Activated naive CD4-positive, alpha-beta T cell treated with anti-CD3 and anti-CD28 coated beads, Interleukin-2, amount 50 U/mL, for 72 hours (primary cell): ENCODE measurements at regions not wholly inside any gene's neighbourhood (a gene's known extent, or its start where the extent isn't known, plus 50 kb on each side); places are given as distances from the start of the nearest gene placed in this dataset.
"Not testable (repeated sequence)": the region's sequence is repeated elsewhere in the genome, so short reads cannot be mapped to it uniquely, and the experiment has no call there.

ENCODE experiments used
- ATAC-seq, 2 donors: fragments of 150-1000 bp; cut with Tn5 transposase; 2 replicates each; pipeline ENCODE4 v1.10.0; 2021; ENCODE audit warnings: mild to moderate bottlenecking in 2 of 2, moderate library complexity in 2 of 2
- DNase-seq, 2 donors: peaks; one replicate each; pipeline ENCODE4 v3.0.0; 2021 to 2022; ENCODE audit warnings: low spot score in 2 of 2
- H3K27ac Mint-ChIP-seq, 2 donors: one replicate each; pipeline ENCODE4 v1.8.0; 2022; ENCODE audit warnings: mild to moderate bottlenecking in 2 of 2, mixed read lengths in 2 of 2
- H3K36me3 Mint-ChIP-seq, 2 donors: one replicate each; pipeline ENCODE4 v1.8.0; 2022; ENCODE audit warnings: mixed read lengths in 2 of 2
- H3K9me3 Mint-ChIP-seq, 2 donors: one replicate each; pipeline ENCODE4 v1.8.0; 2022; ENCODE audit warnings: mixed read lengths in 2 of 2

DNA sequence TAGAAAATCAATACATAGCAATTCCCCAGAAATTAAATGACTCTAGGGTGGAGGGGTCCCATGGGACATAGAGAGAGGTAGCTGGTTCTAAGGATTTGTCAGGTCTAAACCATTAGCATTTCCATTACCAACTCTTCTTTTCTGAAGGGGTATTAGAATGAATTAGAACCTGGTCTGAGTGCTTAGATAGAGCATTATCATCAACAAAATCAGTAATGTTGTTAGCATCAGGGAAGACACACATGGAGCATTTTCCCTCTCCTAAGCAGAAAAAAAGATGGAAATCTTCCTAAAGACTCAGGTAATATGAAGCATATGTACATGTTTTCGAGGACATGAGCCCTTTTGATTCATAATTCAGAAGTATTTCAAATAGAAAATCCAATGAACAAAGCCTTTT, 984.4 kb upstream of the NCAM2 start:
- H3K36me3 Mint-ChIP-seq, result no peaks in the 10 kb centered on the region
- DNase-seq (no peak), ATAC-seq (no peak)
- H3K27ac Mint-ChIP-seq, result no peak overlapping the region
- H3K9me3 Mint-ChIP-seq, result peaks cover 13 to 17% of the 10 kb centered on the region in 2 donors

- ATAC-seq, result no peak
- Mint-ChIP-seq H3K36me3 (peaks cover 0 to 5% of the 10 kb centered on the region in 2 donors), H3K9me3 (peaks cover 14 to 16% of the 10 kb centered on the region in 2 donors), H3K27ac (no peak overlapping the region)
- DNase-seq, result no peak
These were observed 981.7 kb upstream of the NCAM2 start for GRCh38 chr21:20016435-20017005.

GRCh38 chr21:20020026-20020425, 978.2 kb upstream of the NCAM2 start:
- H3K27ac Mint-ChIP-seq, result no peak overlapping the region

DNA sequence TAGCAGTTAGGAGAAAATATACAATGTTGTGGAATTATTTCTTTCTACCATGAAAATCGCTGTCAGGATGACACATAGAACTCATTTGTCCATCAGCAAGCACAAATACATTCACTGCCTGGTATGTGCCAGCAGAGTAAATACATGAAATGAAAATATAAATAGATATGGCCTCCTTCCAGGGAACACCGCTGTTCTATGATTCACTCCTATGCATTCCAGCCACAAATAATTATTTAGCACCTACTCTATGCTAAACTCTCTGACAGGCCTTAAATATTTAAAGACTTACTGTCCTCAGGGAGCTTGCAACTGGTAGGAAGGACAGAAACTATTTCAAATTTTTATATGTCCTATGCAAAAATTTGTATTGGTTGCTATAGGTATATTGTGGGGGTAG, 975.0 kb upstream of the NCAM2 start:
- Mint-ChIP-seq H3K27ac (no peak overlapping the region), H3K36me3 (peaks cover 0 to 5% of the 10 kb centered on the region in 2 donors), H3K9me3 (peaks cover 13 to 14% of the 10 kb centered on the region in 2 donors)
- DNase-seq, result no peak
- no peak for ATAC-seq

More at GRCh38 chr21:20020026-20020425, 978.2 kb upstream of the NCAM2 start:
- DNase-seq, result no peak
- Mint-ChIP-seq H3K36me3 (peaks cover 0 to 5% of the 10 kb centered on the region in 2 donors), H3K9me3 (peaks cover 12 to 16% of the 10 kb centered on the region in 2 donors)
- no peak for ATAC-seq

DNA sequence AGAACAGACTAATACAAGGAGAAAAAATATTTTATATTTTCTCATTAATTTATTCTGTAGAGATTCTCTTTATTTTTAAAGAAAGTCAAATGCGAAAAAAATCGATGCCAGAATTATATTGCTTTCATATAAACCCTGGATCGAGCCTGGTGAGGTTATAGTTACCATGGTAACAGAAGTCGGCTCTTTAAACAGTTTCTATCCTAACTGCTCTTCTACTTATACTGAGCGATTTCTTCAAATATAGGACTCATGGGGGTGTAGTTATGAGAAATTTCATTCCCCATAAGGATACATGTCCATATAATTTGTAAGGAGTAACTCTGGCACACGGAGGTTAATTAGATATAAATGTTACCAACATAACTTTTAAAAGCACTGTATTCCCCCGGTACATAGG, 973.5 kb upstream of the NCAM2 start:
- Mint-ChIP-seq H3K9me3 (peaks cover 13 to 16% of the 10 kb centered on the region in 2 donors), H3K36me3 (peaks cover 0 to 5% of the 10 kb centered on the region in 2 donors), H3K27ac (no peak overlapping the region)
- ATAC-seq, result no peak
- no peak for DNase-seq

DNA sequence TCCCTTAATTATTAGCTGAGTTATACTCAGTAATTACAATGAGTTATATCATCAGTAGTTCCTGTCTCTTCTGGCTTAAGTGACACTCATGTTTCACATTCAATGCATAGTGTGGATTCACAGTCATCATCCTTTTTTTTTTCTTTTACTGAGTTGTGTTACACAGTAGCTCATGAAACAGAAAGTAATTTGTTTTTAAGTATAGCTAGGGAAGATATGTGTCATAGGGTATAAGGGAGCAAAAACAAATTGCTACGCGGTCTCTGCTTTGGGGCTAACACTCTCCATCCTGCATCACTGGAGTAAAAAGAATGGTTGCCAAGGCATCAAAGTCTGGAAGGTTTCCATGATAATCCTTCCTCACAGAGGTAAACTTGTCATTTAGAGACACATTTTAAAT, 971.7 kb upstream of the NCAM2 start:
- H3K9me3 Mint-ChIP-seq, result peaks cover 7 to 11% of the 10 kb centered on the region in 2 donors
- DNase-seq (no peak), ATAC-seq (no peak)
- H3K36me3 Mint-ChIP-seq, result no peaks in the 10 kb centered on the region
- H3K27ac Mint-ChIP-seq, result no peak overlapping the region

GRCh38 chr21:20030390-20030789, 967.8 kb upstream of the NCAM2 start:
- ATAC-seq, result no peak
- H3K27ac Mint-ChIP-seq, result no peak overlapping the region
- peaks cover 7 to 11% of the 10 kb centered on the region in 2 donors for H3K9me3 Mint-ChIP-seq
- H3K36me3 Mint-ChIP-seq, result no peaks in the 10 kb centered on the region
- DNase-seq, result no peak

GRCh38 chr21:20031807-20032206, 966.4 kb upstream of the NCAM2 start:
- ATAC-seq, result no peak
- Mint-ChIP-seq H3K27ac (no peak overlapping the region), H3K9me3 (peaks cover 2 to 10% of the 10 kb centered on the region in 2 donors)

DNA sequence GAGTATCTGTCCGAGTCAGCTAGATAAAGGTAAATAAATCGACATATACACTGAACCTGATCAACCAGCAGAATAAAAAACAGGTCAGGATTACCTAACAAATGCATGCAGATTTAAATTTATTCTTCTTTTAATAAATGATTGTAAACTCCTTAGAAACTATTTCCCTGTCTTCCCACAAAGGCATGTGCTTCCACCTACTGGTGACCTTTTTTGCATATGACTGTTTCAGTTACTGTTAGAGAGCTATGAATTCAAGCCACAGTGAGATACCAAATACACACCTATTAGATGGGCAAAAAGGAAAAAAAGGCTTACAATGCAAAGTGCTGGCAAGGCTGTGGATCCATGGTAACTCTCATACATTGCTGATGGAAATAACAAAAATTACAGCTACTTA, 957.4 kb upstream of the NCAM2 start:
- Mint-ChIP-seq H3K9me3 (peaks cover 9 to 18% of the 10 kb centered on the region in 2 donors), H3K36me3 (peaks cover 0 to 9% of the 10 kb centered on the region in 2 donors), H3K27ac (no peak overlapping the region)
- no peak for DNase-seq
- no peak for ATAC-seq

More at GRCh38 chr21:20031807-20032206, 966.4 kb upstream of the NCAM2 start:
- DNase-seq, result no peak
- H3K36me3 Mint-ChIP-seq, result no peaks in the 10 kb centered on the region

GRCh38 chr21:20045197-20045596, 953.0 kb upstream of the NCAM2 start:
- H3K9me3 Mint-ChIP-seq, result peaks cover 16 to 29% of the 10 kb centered on the region in 2 donors
- peaks cover 7 to 16% of the 10 kb centered on the region in 2 donors for H3K36me3 Mint-ChIP-seq
- ATAC-seq, result no peak
- H3K27ac Mint-ChIP-seq, result no peak overlapping the region
- DNase-seq, result no peak

GRCh38 chr21:20048130-20048837, 949.9 kb upstream of the NCAM2 start:
- peaks cover 16 to 29% of the 10 kb centered on the region in 2 donors for H3K9me3 Mint-ChIP-seq
- ATAC-seq, result not testable (repeated sequence)

DNA sequence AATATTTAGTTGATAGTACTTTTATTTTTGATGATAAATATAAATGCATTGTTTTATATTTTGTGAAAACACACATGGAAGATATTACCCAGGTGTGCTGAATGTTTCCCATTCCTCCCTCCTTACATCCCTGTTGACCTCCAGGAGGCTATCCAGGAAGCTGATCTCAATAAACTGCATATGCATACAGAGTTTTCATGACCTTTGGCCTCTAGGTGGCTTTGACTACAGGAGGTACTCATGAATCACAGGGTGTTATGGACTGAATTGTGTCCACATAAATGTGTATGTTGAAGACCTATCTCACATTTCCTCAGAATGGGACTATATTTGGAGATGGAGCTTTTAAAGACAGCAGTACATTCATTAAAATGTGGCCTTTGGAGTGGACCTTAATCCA, 914.9 kb upstream of the NCAM2 start:
- DNase-seq (no peak), ATAC-seq (no peak)
- H3K36me3 Mint-ChIP-seq, result no peaks in the 10 kb centered on the region
- no peak overlapping the region for H3K27ac Mint-ChIP-seq
- peaks cover 11 to 21% of the 10 kb centered on the region in 2 donors for H3K9me3 Mint-ChIP-seq

More at GRCh38 chr21:20048130-20048837, 949.9 kb upstream of the NCAM2 start:
- not testable (repeated sequence) for DNase-seq, H3K27ac Mint-ChIP-seq
- H3K36me3 Mint-ChIP-seq, result peaks cover 7 to 16% of the 10 kb centered on the region in 2 donors

DNA sequence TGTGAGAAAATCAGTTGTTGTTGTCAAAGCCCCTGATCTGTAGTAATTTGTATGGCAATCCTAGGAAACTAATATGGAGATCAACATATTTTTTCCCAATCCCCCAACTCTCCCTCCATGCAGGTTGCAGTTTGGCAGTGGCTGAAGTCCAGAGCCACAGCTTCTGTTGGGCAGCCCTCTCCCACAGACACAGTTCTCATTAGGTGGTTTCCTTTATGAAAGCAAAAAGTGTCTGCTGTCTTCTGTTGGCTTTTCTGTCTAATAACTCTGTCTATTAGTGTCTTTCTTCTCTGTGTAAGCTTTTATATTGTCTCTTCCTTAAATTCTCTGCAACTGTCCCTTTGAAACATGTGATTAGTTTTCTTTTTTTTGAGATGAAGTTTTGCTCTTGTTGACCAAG, 914.3 kb upstream of the NCAM2 start:
- Mint-ChIP-seq H3K36me3 (no peaks in the 10 kb centered on the region), H3K9me3 (peaks cover 14 to 21% of the 10 kb centered on the region in 2 donors), H3K27ac (no peak overlapping the region)
- DNase-seq (no peak), ATAC-seq (no peak)

DNA sequence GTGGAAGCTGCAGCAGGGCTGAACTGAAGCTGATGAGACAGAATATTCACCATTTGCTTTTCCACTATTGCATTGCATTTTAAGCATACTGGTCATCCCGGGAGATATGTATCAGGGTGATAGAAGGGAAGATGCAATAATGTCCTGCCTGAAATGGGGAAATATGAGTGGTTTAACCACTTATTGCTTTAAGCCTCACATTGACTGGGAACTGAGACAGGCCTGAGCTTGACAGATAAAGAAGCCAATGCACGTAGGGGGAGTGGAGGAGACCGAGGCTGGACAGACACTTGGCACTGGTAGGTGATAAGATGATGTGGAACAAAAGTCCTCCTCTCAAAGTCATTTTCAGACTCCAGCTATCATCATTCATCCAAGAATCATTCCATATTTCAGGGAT, 911.7 kb upstream of the NCAM2 start:
- no peak for DNase-seq
- no peak for ATAC-seq
- no peaks in the 10 kb centered on the region for H3K36me3 Mint-ChIP-seq
- H3K9me3 Mint-ChIP-seq, result peaks cover 18 to 22% of the 10 kb centered on the region in 2 donors
- no peak overlapping the region for H3K27ac Mint-ChIP-seq

DNA sequence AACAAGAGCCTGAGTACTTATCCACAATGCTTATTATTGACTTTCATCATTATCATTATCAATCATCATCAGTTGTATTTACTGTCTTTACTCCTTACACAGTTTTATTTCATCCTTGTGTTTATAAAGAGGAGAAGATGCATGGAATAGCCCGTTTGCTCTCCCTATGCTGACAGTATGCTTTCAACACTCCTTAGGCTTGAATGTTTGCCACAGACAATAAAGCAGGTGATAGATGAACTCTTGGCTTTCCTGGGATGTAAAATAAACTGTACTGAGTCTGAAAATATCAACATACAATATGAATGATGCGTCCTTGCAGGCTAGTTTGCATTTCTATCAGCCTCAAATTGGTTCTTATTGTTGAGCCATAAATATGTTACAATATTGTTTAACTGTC, 891.8 kb upstream of the NCAM2 start:
- DNase-seq, result no peak
- Mint-ChIP-seq H3K36me3 (no peaks in the 10 kb centered on the region), H3K27ac (no peak overlapping the region), H3K9me3 (peaks cover 18 to 22% of the 10 kb centered on the region in 2 donors)
- no peak for ATAC-seq

- DNase-seq (no peak), ATAC-seq (no peak)
- peaks cover 22 to 24% of the 10 kb centered on the region in 2 donors for H3K9me3 Mint-ChIP-seq
- no peaks in the 10 kb centered on the region for H3K36me3 Mint-ChIP-seq
- H3K27ac Mint-ChIP-seq, result no peak overlapping the region
These were observed 890.2 kb upstream of the NCAM2 start for GRCh38 chr21:20108016-20108415.

GRCh38 chr21:20108976-20109540, 889.2 kb upstream of the NCAM2 start:
- peaks cover 21 to 24% of the 10 kb centered on the region in 2 donors for H3K9me3 Mint-ChIP-seq

More at GRCh38 chr21:20108976-20109540, 889.2 kb upstream of the NCAM2 start:
- ATAC-seq, result no peak
- no peaks in the 10 kb centered on the region for H3K36me3 Mint-ChIP-seq
- no peak for DNase-seq
- no peak overlapping the region for H3K27ac Mint-ChIP-seq
